ENCODE measurements at regions not wholly inside any gene's neighbourhood (a gene's known extent, or its start where the extent isn't known, plus 50 kb on each side); places are given as distances from the start of the nearest gene placed in this dataset.

DNA sequence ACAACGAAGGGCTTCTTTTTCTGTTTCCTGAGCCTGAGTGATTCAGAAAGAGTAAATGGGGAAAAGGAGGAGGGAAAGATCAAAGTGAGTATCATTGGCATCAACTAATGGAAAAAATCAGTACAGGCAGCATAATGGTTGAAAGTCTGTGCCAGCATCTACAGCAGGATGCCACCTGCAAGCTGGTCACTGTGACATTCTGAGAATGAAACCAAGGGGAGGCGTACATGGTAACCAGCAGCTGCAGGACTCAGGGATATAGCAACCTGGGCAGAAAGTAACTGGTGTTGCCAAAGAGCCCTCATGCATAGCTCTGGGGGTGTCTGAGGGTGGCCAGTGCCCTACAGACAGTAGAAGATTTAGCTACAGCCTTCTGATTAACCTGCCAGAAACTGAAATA is 305.9 kb downstream of the BRINP2 start:
- no peak for TF ChIP-seq CTCF (IDR thresholded peaks at IDR 0.05)
- no peaks in the 10 kb centered on the region for H3K9me3 Mint-ChIP-seq (ENCODE audit: unreplicated experiment)
- no peak for DNase-seq (ENCODE audit: extremely low spot score, unreplicated experiment)
- no peaks in the 10 kb centered on the region for H3K36me3 Mint-ChIP-seq (ENCODE audit: unreplicated experiment)
- H3K27me3 Mint-ChIP-seq (ENCODE audit: unreplicated experiment) = no peaks in the 10 kb centered on the region
- H3K27ac Mint-ChIP-seq (ENCODE audit: unreplicated experiment) = no peak overlapping the region
- no peak overlapping the region for H3K4me3 Mint-ChIP-seq (ENCODE audit: unreplicated experiment)
- peaks cover 1% of the 10 kb centered on the region for H3K4me1 Mint-ChIP-seq (ENCODE audit: unreplicated experiment)

GRCh38 chr1:177472567-177472966 is 301.8 kb downstream of the BRINP2 start:
- Mint-ChIP-seq H3K27me3 (ENCODE audit: unreplicated experiment) (no peaks in the 10 kb centered on the region), H3K4me3 (ENCODE audit: unreplicated experiment) (no peak overlapping the region)

GRCh38 chr1:177471244-177471643 is 300.5 kb downstream of the BRINP2 start:
- DNase-seq (ENCODE audit: extremely low spot score, unreplicated experiment) = no peak
- no peak for TF ChIP-seq CTCF (IDR thresholded peaks at IDR 0.05)
- Mint-ChIP-seq H3K9me3 (ENCODE audit: unreplicated experiment) (no peaks in the 10 kb centered on the region), H3K4me1 (ENCODE audit: unreplicated experiment) (no peaks in the 10 kb centered on the region), H3K27ac (ENCODE audit: unreplicated experiment) (no peak overlapping the region), H3K4me3 (ENCODE audit: unreplicated experiment) (no peak overlapping the region), H3K36me3 (ENCODE audit: unreplicated experiment) (no peaks in the 10 kb centered on the region), H3K27me3 (ENCODE audit: unreplicated experiment) (no peaks in the 10 kb centered on the region)

More at GRCh38 chr1:177472567-177472966, 301.8 kb downstream of the BRINP2 start:
- no peak overlapping the region for H3K27ac Mint-ChIP-seq (ENCODE audit: unreplicated experiment)
- no peaks in the 10 kb centered on the region for H3K4me1 Mint-ChIP-seq (ENCODE audit: unreplicated experiment)
- no peak for DNase-seq (ENCODE audit: extremely low spot score, unreplicated experiment)
- no peaks in the 10 kb centered on the region for H3K36me3 Mint-ChIP-seq (ENCODE audit: unreplicated experiment)
- H3K9me3 Mint-ChIP-seq (ENCODE audit: unreplicated experiment) = no peaks in the 10 kb centered on the region
- no peak for TF ChIP-seq CTCF (IDR thresholded peaks at IDR 0.05)

DNA sequence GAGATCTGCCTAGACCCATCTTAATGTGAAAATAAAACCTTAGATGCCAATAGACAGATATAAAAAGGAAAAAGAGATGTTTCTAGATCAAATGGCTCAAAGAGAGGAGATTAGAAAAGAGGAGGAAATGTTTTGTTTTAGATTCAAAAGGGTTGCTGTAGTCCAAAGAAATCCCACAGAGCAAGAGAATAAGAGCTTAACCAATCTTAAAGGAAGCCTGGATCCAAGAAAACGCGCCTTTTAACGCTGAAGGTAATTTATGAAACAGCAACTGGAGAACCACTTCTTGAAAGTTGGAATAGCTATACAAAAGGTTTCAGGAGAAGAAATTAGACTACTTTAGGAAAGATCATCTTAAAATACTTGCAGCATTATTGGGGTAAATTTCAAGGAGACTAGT is 298.8 kb downstream of the BRINP2 start:
- Mint-ChIP-seq H3K27ac (ENCODE audit: unreplicated experiment) (no peak overlapping the region), H3K4me3 (ENCODE audit: unreplicated experiment) (no peak overlapping the region), H3K4me1 (ENCODE audit: unreplicated experiment) (no peaks in the 10 kb centered on the region), H3K36me3 (ENCODE audit: unreplicated experiment) (no peaks in the 10 kb centered on the region), H3K9me3 (ENCODE audit: unreplicated experiment) (no peaks in the 10 kb centered on the region), H3K27me3 (ENCODE audit: unreplicated experiment) (no peaks in the 10 kb centered on the region)
- DNase-seq (ENCODE audit: extremely low spot score, unreplicated experiment) = no peak
- TF ChIP-seq CTCF (IDR thresholded peaks at IDR 0.05) = no peak

- H3K36me3 Mint-ChIP-seq (ENCODE audit: unreplicated experiment) = no peaks in the 10 kb centered on the region
- no peaks in the 10 kb centered on the region for H3K9me3 Mint-ChIP-seq (ENCODE audit: unreplicated experiment)
- no peaks in the 10 kb centered on the region for H3K27me3 Mint-ChIP-seq (ENCODE audit: unreplicated experiment)
- H3K4me3 Mint-ChIP-seq (ENCODE audit: unreplicated experiment) = no peak overlapping the region
- no peak for DNase-seq (ENCODE audit: extremely low spot score, unreplicated experiment)
- no peaks in the 10 kb centered on the region for H3K4me1 Mint-ChIP-seq (ENCODE audit: unreplicated experiment)
- TF ChIP-seq CTCF (IDR thresholded peaks at IDR 0.05) = no peak
- no peak overlapping the region for H3K27ac Mint-ChIP-seq (ENCODE audit: unreplicated experiment)
Observed at GRCh38 chr1:177466286-177466685, 295.5 kb downstream of the BRINP2 start.

Data from osteocyte (in vitro differentiated cells).